Liver (tissue), 3 donors: ENCODE measurements at regions not wholly inside any gene's neighbourhood (a gene's known extent, or its start where the extent isn't known, plus 50 kb on each side); places are given as distances from the start of the nearest gene placed in this dataset.

ENCODE experiments used
- ATF3 ChIP-seq: IDR thresholded peaks from 2 replicates; pipeline ENCODE4 v1.6.1; 2016; ENCODE audit warnings: antibody characterized with exemption
- CTCF ChIP-seq: fragments of 150-350 bp; IDR thresholded peaks from 2 replicates; pipeline ENCODE4 v1.5.1; 2017; ENCODE audit warnings: improper control_type of control experiment, low read depth, low read length; ENCODE audit not compliant: missing input control
- EGR1 ChIP-seq, 2 donors: IDR thresholded peaks; 2 replicates each; pipeline ENCODE4 v1.6.1; 2016 to 2018; ENCODE audit warnings: antibody characterized with exemption in 2 of 2, low read depth in 2 of 2
- GABPA ChIP-seq, 2 donors: IDR thresholded peaks in 1 of 2; conservative IDR thresholded peaks in 1 of 2; 2 replicates each; pipeline ENCODE4 v1.6.1; 2016; ENCODE audit warnings: antibody characterized with exemption in 2 of 2, mild to moderate bottlenecking in 1 of 2, moderate library complexity in 1 of 2
- MAX ChIP-seq: IDR thresholded peaks from 2 replicates; pipeline ENCODE4 v1.6.1; 2016; ENCODE audit warnings: antibody characterized with exemption
- REST ChIP-seq: IDR thresholded peaks from 2 replicates; pipeline ENCODE4 v1.6.1; 2016; ENCODE audit warnings: antibody characterized with exemption, mild to moderate bottlenecking
- SP1 ChIP-seq: IDR thresholded peaks from 2 replicates; pipeline ENCODE4 v1.6.1; 2018; ENCODE audit warnings: antibody characterized with exemption, mild to moderate bottlenecking
- TAF1 ChIP-seq: conservative IDR thresholded peaks from 2 replicates; pipeline ENCODE4 v1.6.1; 2016; ENCODE audit warnings: antibody characterized with exemption, mild to moderate bottlenecking
- YY1 ChIP-seq: IDR thresholded peaks from 2 replicates; pipeline ENCODE4 v1.6.1; 2016; ENCODE audit warnings: antibody characterized with exemption, mild to moderate bottlenecking
- donor health status: healthy.
- donor health status: healthy.

- no peak for TF ChIP-seq CTCF
- no peak for TF ChIP-seq TAF1
- no peak for TF ChIP-seq EGR1 (IDR thresholded peaks at IDR 0.05; ENCODE audit: low read depth in 2 of 2)
- no peak for TF ChIP-seq SP1
- TF ChIP-seq MAX = no peak
- no peak for TF ChIP-seq REST
- no peak for TF ChIP-seq GABPA (IDR thresholded peaks at IDR 0.05 in 1 of 2, conservative IDR thresholded peaks at IDR 0.05 in 1 of 2)
- TF ChIP-seq YY1 = no peak
- TF ChIP-seq ATF3 = no peak
These were observed 163.0 kb downstream of the BTC start for GRCh38 chr4:74631338-74631737.
